ENCODE measurements at regions not wholly inside any gene's neighbourhood (a gene's known extent, or its start where the extent isn't known, plus 50 kb on each side); places are given as distances from the start of the nearest gene placed in this dataset.

GRCh38 chrX:5528057-5528456 is 700.6 kb downstream of the NLGN4X start:
- TF ChIP-seq SREBF2 (IDR thresholded peaks at IDR 0.05; ENCODE audit: low read length) (no peak), ESRRA (IDR thresholded peaks at IDR 0.05; ENCODE audit: low read length) (no peak)
- DNase-seq (ENCODE audit: low read depth, low spot score) = no peak
- Histone ChIP-seq H3K4me2 (ENCODE audit: control insufficient read depth, insufficient read depth) (no peak overlapping the region), H2AFZ (ENCODE audit: control insufficient read depth, low read depth, low read length) (no peak overlapping the region), H3K9me3 (replicated peaks; ENCODE audit: control insufficient read depth, insufficient read depth, low read length) (no peaks in the 10 kb centered on the region; the same call in 2 of the 3 replicates), H3K79me2 (ENCODE audit: control insufficient read depth, insufficient read depth, low read length) (no peaks in the 10 kb centered on the region), H3K9ac (ENCODE audit: control insufficient read depth, insufficient read depth, low read length) (no peak overlapping the region), H3K27ac (ENCODE audit: control insufficient read depth, insufficient read depth) (no peak overlapping the region), H4K20me1 (ENCODE audit: control insufficient read depth, insufficient read depth) (no peaks in the 10 kb centered on the region), H3K4me1 (ENCODE audit: control insufficient read depth, insufficient read depth, low read length) (no peaks in the 10 kb centered on the region), H3K36me3 (ENCODE audit: control insufficient read depth in 2 of 2, insufficient read depth in 2 of 2, low read length in 1 of 2) (no peaks in the 10 kb centered on the region), H3K27me3 (replicated peaks in 1 of 2; ENCODE audit: control insufficient read depth in 2 of 2, insufficient read depth in 2 of 2, low read length in 1 of 2) (no peaks in the 10 kb centered on the region), H3K4me3 (no peak overlapping the region)
- 19% methylated on average over 5 of the region's 5 CpGs for WGBS (ENCODE audit: insufficient coverage, insufficient replicate concordance, low lambda C conversion rate, missing lambda C conversion rate)
- no peak for FAIRE-seq
- SMC1A ChIA-PET (ENCODE audit: uncharacterized antibody, unreplicated experiment) = no interaction called here
- in situ Hi-C loops (cut with MboI) = no loop called here
- intact Hi-C loops (cut with micrococcal nuclease; ENCODE audit: unreplicated experiment) = no loop called here
- POLR2A ChIA-PET = no interaction called here
- RAD21 ChIA-PET (ENCODE audit: unreplicated experiment) = no interaction called here
- BruUV-seq (replicated peaks) = no TSS peak
- ATAC-seq = no peak
- CTCF ChIA-PET = no interaction called here

- POLR2A ChIA-PET = no interaction called here
- in situ Hi-C loops (cut with MboI) = no loop called here
Observed at GRCh38 chrX:5526191-5526590, 702.5 kb downstream of the NLGN4X start.

More at GRCh38 chrX:5526191-5526590, 702.5 kb downstream of the NLGN4X start:
- 3% methylated on average over 2 of the region's 2 CpGs for WGBS (ENCODE audit: insufficient coverage, insufficient replicate concordance, low lambda C conversion rate, missing lambda C conversion rate)
- H2AFZ ChIP-seq (ENCODE audit: control insufficient read depth, low read depth, low read length) = no peak overlapping the region
- no peaks in the 10 kb centered on the region for H3K36me3 ChIP-seq (ENCODE audit: control insufficient read depth in 2 of 2, insufficient read depth in 2 of 2, low read length in 1 of 2)
- ChIA-PET SMC1A (ENCODE audit: uncharacterized antibody, unreplicated experiment) (no interaction called here), RAD21 (ENCODE audit: unreplicated experiment) (no interaction called here), CTCF (no interaction called here)
- no peak for DNase-seq (ENCODE audit: low read depth, low spot score)
- no peak overlapping the region for H3K27ac ChIP-seq (ENCODE audit: control insufficient read depth, insufficient read depth)
- no peak for FAIRE-seq
- no peak overlapping the region for H3K9ac ChIP-seq (ENCODE audit: control insufficient read depth, insufficient read depth, low read length)
- intact Hi-C loops (cut with micrococcal nuclease; ENCODE audit: unreplicated experiment) = no loop called here
- TF ChIP-seq RCOR1 (conservative IDR thresholded peaks at IDR 0.05; ENCODE audit: low read depth, low read length) (no peak), IRF4 (IDR thresholded peaks at IDR 0.05; ENCODE audit: low read depth, low read length) (no peak), MYB (IDR thresholded peaks at IDR 0.05; ENCODE audit: borderline replicate concordance, low read depth, low read length) (no peak)
- H4K20me1 ChIP-seq (ENCODE audit: control insufficient read depth, insufficient read depth) = no peaks in the 10 kb centered on the region
- BruUV-seq (replicated peaks) = no TSS peak
- no peaks in the 10 kb centered on the region for H3K4me1 ChIP-seq (ENCODE audit: control insufficient read depth, insufficient read depth, low read length)
- no peaks in the 10 kb centered on the region; the same call in 2 of the 3 replicates for H3K9me3 ChIP-seq (replicated peaks; ENCODE audit: control insufficient read depth, insufficient read depth, low read length)
- H3K4me3 ChIP-seq = no peak overlapping the region
- ATAC-seq = no peak
- no peaks in the 10 kb centered on the region for H3K79me2 ChIP-seq (ENCODE audit: control insufficient read depth, insufficient read depth, low read length)
- no peak overlapping the region for H3K4me2 ChIP-seq (ENCODE audit: control insufficient read depth, insufficient read depth)
- H3K27me3 ChIP-seq (replicated peaks in 1 of 2; ENCODE audit: control insufficient read depth in 2 of 2, insufficient read depth in 2 of 2, low read length in 1 of 2) = no peaks in the 10 kb centered on the region

Data from GM12878 (cell line).